ENCODE measurements at regions not wholly inside any gene's neighbourhood (a gene's known extent, or its start where the extent isn't known, plus 50 kb on each side); places are given as distances from the start of the nearest gene placed in this dataset.

- no peak for TF ChIP-seq CTCF (IDR thresholded peaks at IDR 0.05)
- no peak for TF ChIP-seq POLR2A (IDR thresholded peaks at IDR 0.05)
- TF ChIP-seq POLR2AphosphoS5 (IDR thresholded peaks at IDR 0.05; ENCODE audit: insufficient read depth in 1 of 2, low read depth in 1 of 2): no peak
Observed at GRCh38 chr5:109998208-109998607, 308.5 kb downstream of the MAN2A1 start.
